ENCODE measurements at regions not wholly inside any gene's neighbourhood (a gene's known extent, or its start where the extent isn't known, plus 50 kb on each side); places are given as distances from the start of the nearest gene placed in this dataset.
"Not testable (repeated sequence)": the region's sequence is repeated elsewhere in the genome, so short reads cannot be mapped to it uniquely, and the experiment has no call there.

GRCh38 chr5:152118676-152119470 lies 194.2 kb upstream of the GLRA1 start:
- no peak for DNase-seq

GRCh38 chr5:152116934-152117333 lies 192.3 kb upstream of the GLRA1 start:
- no peak for DNase-seq

- no peak for DNase-seq
These were observed 188.8 kb upstream of the GLRA1 start for GRCh38 chr5:152113401-152113800.

GRCh38 chr5:152107220-152107619 lies 182.6 kb upstream of the GLRA1 start:
- DNase-seq = peak in 1 of 51 donors; percentile 9

GRCh38 chr5:152106571-152106970 lies 181.9 kb upstream of the GLRA1 start:
- DNase-seq = peak in 3 of 51 donors; percentile 1 to 14 (median 1)

- DNase-seq = no peak
These were observed 180.4 kb upstream of the GLRA1 start for GRCh38 chr5:152105085-152105484.

- DNase-seq = no peak
These were observed 179.6 kb upstream of the GLRA1 start for GRCh38 chr5:152104211-152104610.

GRCh38 chr5:152102908-152103307 lies 178.3 kb upstream of the GLRA1 start:
- not testable (repeated sequence) for DNase-seq

GRCh38 chr5:152102057-152102456 lies 177.4 kb upstream of the GLRA1 start:
- DNase-seq = no peak

- no peak for DNase-seq
These were observed 175.8 kb upstream of the GLRA1 start for GRCh38 chr5:152100462-152100861.

- no peak for DNase-seq
These were observed 172.5 kb upstream of the GLRA1 start for GRCh38 chr5:152097128-152097527.

- no peak for DNase-seq
These were observed 170.1 kb upstream of the GLRA1 start for GRCh38 chr5:152094716-152095115.

- no peak for DNase-seq
These were observed 169.4 kb upstream of the GLRA1 start for GRCh38 chr5:152094060-152094459.

GRCh38 chr5:152092580-152092979 lies 167.9 kb upstream of the GLRA1 start:
- DNase-seq = no peak

- no peak for DNase-seq
These were observed 165.0 kb upstream of the GLRA1 start for GRCh38 chr5:152089644-152090043.

GRCh38 chr5:152086668-152087067 lies 162.0 kb upstream of the GLRA1 start:
- no peak for DNase-seq

- DNase-seq = no peak
These were observed 159.8 kb upstream of the GLRA1 start for GRCh38 chr5:152084476-152084875.

- no peak for DNase-seq
These were observed 158.6 kb upstream of the GLRA1 start for GRCh38 chr5:152083231-152083630.

GRCh38 chr5:152072091-152072490 lies 147.4 kb upstream of the GLRA1 start:
- peak in 1 of 51 donors; percentile 1 for DNase-seq

GRCh38 chr5:152070591-152070990 lies 145.9 kb upstream of the GLRA1 start:
- DNase-seq = no peak

GRCh38 chr5:152066784-152067183 lies 142.1 kb upstream of the GLRA1 start:
- DNase-seq = no peak

- DNase-seq = no peak
These were observed 138.4 kb upstream of the GLRA1 start for GRCh38 chr5:152063004-152063403.

GRCh38 chr5:152061095-152061494 lies 136.4 kb upstream of the GLRA1 start:
- no peak for DNase-seq

GRCh38 chr5:152058267-152058666 lies 133.6 kb upstream of the GLRA1 start:
- no peak for DNase-seq

Measured in hypothalamus (tissue), 51 donors.